ENCODE measurements at regions not wholly inside any gene's neighbourhood (a gene's known extent, or its start where the extent isn't known, plus 50 kb on each side); places are given as distances from the start of the nearest gene placed in this dataset.

- Mint-ChIP-seq H3K4me3 (no peak overlapping the region), H3K4me1 (no peaks in the 10 kb centered on the region), H3K36me3 (ENCODE audit: low read depth) (no peaks in the 10 kb centered on the region), H3K9me3 (peaks cover 8% of the 10 kb centered on the region), H3K27ac (no peak overlapping the region), H3K27me3 (no peaks in the 10 kb centered on the region)
- ChIA-PET POLR2A (no interaction called here), CTCF (no interaction called here)
- no peak for ATAC-seq (ENCODE audit: low read depth)
- no peak for DNase-seq
- TF ChIP-seq CTCF (IDR thresholded peaks at IDR 0.05) = no peak
- intact Hi-C loops (cut with micrococcal nuclease) = no loop called here
Measured at GRCh38 chr3:76132154-76132470, 346.8 kb upstream of the ZNF717 start.

- Mint-ChIP-seq H3K9me3 (peaks cover 8% of the 10 kb centered on the region), H3K4me1 (no peaks in the 10 kb centered on the region), H3K36me3 (ENCODE audit: low read depth) (no peaks in the 10 kb centered on the region), H3K27ac (no peak overlapping the region), H3K27me3 (no peaks in the 10 kb centered on the region), H3K4me3 (no peak overlapping the region)
- ATAC-seq (ENCODE audit: low read depth) (no peak), DNase-seq (no peak)
- TF ChIP-seq CTCF (IDR thresholded peaks at IDR 0.05) = no peak
- intact Hi-C loops (cut with micrococcal nuclease) = no loop called here
- ChIA-PET CTCF (no interaction called here), POLR2A (no interaction called here)
Measured at GRCh38 chr3:76134166-76134565, 348.8 kb upstream of the ZNF717 start.

- ChIA-PET CTCF (no interaction called here), POLR2A (no interaction called here)
- intact Hi-C loops (cut with micrococcal nuclease) = no loop called here
- no peak for DNase-seq
- ATAC-seq (ENCODE audit: low read depth) = no peak
- H3K4me3 Mint-ChIP-seq = no peak overlapping the region
- no peak overlapping the region for H3K27ac Mint-ChIP-seq
- TF ChIP-seq CTCF (IDR thresholded peaks at IDR 0.05) = no peak
- H3K27me3 Mint-ChIP-seq = no peaks in the 10 kb centered on the region
- H3K36me3 Mint-ChIP-seq (ENCODE audit: low read depth) = no peaks in the 10 kb centered on the region
- peaks cover 11% of the 10 kb centered on the region for H3K9me3 Mint-ChIP-seq
- no peaks in the 10 kb centered on the region for H3K4me1 Mint-ChIP-seq
Measured at GRCh38 chr3:76138921-76139320, 353.6 kb upstream of the ZNF717 start.

GRCh38 chr3:76147846-76148245, 362.5 kb upstream of the ZNF717 start:
- TF ChIP-seq CTCF (IDR thresholded peaks at IDR 0.05) = no peak

GRCh38 chr3:76152028-76152427, 366.7 kb upstream of the ZNF717 start:
- CTCF ChIA-PET = no interaction called here
- POLR2A ChIA-PET = no interaction called here
- DNase-seq = no peak
- H3K4me3 Mint-ChIP-seq = no peak overlapping the region
- H3K27ac Mint-ChIP-seq = no peak overlapping the region
- no peaks in the 10 kb centered on the region for H3K36me3 Mint-ChIP-seq (ENCODE audit: low read depth)
- no peak for TF ChIP-seq CTCF (IDR thresholded peaks at IDR 0.05)
- H3K9me3 Mint-ChIP-seq = peaks cover 2% of the 10 kb centered on the region
- H3K4me1 Mint-ChIP-seq = no peaks in the 10 kb centered on the region
- intact Hi-C loops (cut with micrococcal nuclease) = no loop called here
- no peak for ATAC-seq (ENCODE audit: low read depth)
- H3K27me3 Mint-ChIP-seq = no peaks in the 10 kb centered on the region

More at GRCh38 chr3:76147846-76148245, 362.5 kb upstream of the ZNF717 start:
- ChIA-PET POLR2A (no interaction called here), CTCF (no interaction called here)
- no peaks in the 10 kb centered on the region for H3K27me3 Mint-ChIP-seq
- H3K4me3 Mint-ChIP-seq = no peak overlapping the region
- H3K27ac Mint-ChIP-seq = no peak overlapping the region
- H3K4me1 Mint-ChIP-seq = no peaks in the 10 kb centered on the region
- H3K9me3 Mint-ChIP-seq = peaks cover 6% of the 10 kb centered on the region
- no peaks in the 10 kb centered on the region for H3K36me3 Mint-ChIP-seq (ENCODE audit: low read depth)
- ATAC-seq (ENCODE audit: low read depth) = no peak
- DNase-seq = no peak
- intact Hi-C loops (cut with micrococcal nuclease) = no loop called here
